GM21367 (cell line): ENCODE measurements at regions not wholly inside any gene's neighbourhood (a gene's known extent, or its start where the extent isn't known, plus 50 kb on each side); places are given as distances from the start of the nearest gene placed in this dataset.

ENCODE experiments used
- ATAC-seq: cut with Tn5 transposase; IDR thresholded peaks from one replicate; pipeline ENCODE4 v1.9.1; 2021; ENCODE audit not compliant: unreplicated experiment

DNA sequence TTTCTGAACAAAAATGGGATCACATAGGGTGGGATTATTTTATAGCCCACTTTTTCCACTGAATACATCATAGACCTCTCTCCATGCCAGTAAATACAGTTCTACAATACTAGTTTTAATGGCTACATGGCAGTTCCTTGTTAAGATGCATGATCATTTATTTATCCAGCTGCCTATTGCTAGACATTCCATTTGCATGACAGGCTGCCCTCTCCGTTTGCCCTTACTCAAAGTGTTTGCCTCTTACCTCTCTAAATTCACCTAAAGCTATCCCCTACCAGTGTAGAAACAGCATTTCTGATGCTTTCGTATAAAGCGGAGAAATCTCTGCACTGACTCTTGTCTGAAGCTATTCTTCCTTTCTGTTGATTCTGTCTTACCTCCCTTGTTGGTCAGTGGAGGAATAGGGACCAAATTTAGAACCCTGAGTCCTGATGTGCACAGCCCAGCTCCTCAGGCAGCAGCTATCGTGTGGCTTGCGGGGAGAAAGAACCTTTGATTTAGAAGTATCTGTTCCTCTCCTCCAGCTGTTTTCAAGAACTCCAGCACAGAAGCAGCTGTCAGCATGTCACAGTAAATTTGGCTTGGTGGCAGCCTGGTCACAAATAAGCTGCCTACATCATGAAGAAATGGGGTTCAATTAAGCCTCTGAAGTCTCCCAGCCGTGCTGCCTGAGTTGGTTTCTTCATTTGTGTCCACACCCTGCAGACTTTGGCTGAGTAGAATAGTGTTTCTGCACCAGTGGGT, 337.3 kb downstream of the PRDM2 start:
- ATAC-seq: no peak

DNA sequence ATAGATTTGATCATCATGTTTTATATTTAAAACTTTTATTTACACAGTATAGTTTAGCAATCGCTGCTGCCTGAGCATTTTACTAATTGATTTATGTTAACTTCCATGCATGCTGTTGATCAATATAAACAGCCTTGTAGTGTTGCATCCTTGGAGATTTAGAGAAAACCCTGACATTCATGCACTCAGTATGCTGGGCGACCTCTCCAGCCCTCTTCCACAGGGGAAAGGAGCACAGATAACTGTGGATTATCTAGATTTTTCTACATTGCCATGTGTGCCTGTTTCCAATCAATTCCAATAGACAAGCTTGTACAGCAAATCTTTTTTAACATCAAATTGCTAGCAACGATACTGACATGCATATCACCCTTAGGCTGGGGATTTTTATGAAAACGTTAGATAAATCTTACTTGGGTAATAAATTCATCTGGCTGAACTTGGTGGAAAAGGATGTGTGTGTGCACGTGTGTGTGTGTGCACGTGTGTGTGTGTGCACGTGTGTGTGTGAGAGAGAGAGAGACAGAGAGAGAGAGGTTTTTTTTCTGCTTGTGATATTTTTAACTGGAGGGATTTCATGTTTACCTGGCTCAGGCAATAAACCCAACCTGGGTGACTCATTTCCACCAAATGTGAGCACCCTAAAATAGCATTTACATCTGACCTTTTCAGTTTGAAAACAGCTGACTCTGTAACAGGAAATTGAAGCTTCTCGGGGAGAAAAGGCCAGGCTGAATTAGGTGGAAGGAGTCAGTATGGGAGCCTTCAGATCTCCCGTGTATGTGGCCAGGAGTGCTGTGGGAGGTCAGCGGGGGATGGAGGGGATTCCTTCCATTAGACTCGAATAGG, 339.8 kb downstream of the PRDM2 start:
- no peak for ATAC-seq

DNA sequence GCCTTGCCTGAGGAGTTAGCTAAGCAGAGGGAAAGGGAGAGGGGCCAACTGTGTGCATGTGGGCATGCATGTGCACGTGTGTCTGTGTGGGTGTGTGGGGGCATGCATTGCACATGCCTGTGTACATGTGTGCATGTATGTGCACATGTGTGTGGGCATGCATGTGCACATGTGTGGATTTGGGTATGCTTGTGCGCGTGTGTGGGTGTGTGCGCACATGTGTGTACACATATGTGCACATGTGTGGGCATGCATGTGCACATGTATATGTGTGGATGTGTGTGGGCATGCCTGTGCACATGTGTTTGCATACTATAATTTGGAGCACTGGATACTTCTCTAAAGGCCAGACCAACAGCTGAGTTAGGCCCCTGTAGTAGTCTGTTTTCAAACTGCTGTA, 350.0 kb downstream of the PRDM2 start:
- ATAC-seq: no peak

DNA sequence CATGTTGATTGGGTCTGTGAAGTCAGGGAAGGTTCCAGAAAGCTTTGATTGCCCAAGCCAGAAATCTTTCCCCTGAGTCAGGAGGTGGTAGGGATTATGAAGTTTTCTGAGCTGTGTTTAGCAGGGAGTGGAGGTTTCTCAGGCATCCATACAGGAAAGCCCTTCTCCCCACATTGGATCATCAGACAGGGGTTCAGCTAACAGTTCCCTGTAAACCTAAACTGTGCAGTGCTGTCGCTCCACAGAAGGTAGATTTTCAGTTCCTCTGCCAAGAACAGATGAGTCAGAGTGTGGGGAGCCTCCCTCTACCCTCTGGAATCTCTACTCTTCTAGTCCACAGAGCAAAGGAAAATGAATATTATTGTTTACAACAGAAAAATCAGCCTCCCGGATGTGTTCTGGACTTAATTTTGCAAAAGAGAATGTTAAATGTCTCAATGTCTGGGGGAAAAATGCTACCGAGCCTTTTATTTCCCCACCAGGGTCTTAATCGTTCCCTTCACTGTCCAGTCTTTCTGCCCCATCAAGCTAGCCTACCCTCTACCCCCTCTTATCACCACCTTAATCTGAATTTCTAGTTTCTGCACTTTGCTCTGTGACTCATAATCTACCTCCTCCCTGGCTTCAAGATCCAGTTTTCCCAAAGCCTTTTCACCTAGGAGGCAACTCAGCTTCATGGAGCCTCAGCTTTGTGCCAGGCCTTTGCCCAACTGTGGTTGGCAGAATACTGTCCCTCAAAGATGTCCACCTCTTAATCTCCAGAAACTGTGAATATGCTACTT, 355.6 kb downstream of the PRDM2 start:
- no peak for ATAC-seq

DNA sequence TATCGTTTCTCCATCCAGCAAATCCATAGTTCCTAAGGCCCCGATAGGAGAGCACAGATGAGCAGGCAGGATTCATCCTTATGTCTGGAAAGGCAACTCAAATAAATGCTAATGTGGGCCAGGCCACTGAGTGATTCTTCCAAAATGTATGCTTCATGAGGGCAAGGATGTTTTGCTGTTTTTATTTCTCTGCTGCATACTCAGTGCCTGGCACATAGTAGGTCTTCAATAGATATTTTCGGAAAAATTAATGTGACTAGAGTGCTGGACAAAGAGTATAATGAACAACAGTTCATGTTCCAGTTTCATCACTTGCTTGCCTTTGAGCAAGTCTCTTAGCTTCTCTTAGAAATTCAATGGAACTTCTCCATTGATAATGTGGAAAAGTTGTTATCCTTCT, 357.7 kb downstream of the PRDM2 start:
- no peak for ATAC-seq

DNA sequence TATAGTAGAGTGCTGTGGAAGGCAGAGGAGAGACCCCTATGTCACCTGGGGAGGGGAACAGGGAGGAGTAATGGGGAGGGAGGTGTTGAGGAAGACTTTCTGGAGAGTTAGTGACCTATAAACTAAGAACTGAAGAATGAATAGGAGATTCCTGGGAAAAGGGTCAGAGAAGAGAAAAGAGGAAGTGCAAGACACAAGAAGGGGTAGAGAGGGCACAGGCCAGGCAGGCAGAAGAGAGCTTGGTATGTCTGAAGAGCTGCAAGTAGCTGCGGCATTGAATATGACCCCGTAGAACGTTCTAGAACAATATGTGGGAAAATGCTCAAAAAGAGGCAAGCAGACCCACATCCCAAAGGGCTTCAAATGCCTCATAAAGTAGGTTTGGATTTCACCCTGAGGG, 361.2 kb downstream of the PRDM2 start:
- ATAC-seq: no peak

DNA sequence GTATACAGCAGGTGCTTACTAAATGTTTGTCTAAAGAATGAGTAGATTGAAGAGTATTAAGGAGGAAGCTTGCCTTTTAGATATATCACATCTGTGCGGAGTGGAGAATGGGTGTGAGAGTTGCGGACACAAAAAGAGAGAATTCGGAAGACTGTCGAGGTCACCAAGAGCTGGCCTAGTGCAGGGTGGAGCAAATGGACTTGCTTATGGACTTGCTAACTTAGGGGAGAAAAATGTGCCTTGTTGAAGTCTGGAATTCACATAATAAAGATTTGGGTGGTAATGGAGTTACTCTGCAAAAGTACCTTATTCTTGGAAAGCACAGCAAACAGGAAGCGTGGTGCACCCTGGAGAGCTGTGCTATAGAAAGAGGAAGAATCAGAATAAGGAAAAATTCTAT, 361.7 kb downstream of the PRDM2 start:
- ATAC-seq: no peak

DNA sequence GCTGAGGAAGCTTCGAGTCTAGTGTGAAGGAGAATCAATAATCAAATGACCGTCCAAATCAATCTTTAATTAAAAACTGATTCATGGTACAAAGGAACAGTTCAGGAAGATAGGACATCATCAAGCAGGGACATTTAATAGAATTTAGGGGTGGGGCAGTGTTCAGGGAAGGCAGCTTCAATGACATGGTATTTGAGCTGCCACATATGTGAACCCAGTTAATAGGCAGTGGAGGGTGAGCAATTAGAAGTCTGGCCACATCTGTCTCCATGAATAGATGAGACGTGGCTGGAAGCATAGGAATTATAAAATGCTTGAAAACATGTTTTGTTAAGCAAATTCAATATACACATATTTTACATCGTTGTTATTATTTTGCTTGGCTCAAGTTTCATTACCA, 362.7 kb downstream of the PRDM2 start:
- ATAC-seq: no peak

DNA sequence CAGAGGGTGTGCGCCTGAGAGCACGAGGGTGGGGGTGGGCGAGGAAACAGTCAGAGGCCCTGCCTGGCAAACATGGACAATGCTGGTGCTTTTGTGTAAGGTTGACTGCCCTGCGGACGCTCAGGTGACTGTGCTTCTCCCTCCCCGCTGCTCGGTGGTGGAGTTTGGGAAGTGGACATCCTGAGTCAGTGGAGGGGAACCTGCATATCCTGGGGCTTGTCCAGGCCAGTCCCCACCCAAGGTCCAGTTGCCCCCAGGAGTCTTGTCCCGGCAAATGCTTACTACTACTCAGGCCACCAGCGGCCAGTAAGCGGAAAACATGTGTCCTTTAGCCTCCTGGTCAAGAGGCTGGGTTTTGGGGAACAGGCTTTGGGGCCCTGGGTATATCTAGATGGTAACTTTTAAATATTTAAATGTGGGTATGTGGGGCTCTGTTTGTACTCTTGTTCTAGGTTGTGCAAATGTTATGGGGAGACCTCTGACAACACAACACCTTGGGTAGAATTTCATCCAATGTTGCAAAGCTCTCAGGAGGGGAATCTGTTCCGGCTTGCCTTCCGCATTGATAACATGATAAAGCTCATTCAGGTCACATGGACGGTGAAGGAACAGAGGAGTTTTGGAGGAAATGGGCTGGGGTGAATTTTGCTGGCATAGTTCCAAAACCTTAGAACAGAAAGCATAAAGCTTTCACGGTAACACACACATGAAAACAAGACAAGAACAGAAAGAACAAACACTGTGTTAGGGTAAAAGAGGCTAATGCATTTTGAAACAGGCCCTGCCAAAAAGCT, 364.9 kb downstream of the PRDM2 start:
- ATAC-seq: no peak

DNA sequence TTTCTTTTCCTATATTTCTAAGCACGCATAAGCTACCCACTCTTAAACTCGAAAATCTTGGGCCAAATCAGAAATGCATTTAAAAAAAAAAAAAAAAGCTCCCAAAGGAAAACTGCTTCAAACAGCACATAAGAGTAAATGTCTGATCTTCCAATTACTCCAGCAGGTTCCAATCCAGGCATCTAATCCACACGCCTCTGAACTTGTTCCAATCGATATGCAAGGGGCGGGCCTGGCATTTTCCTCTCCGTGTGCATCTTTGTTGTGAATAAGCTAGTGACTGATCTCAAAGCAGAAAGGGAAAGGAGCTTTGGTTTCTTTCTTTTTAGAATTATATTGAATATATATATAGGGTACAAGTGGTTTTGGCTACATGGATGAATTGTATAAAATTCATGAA, 365.5 kb downstream of the PRDM2 start:
- ATAC-seq: no peak

DNA sequence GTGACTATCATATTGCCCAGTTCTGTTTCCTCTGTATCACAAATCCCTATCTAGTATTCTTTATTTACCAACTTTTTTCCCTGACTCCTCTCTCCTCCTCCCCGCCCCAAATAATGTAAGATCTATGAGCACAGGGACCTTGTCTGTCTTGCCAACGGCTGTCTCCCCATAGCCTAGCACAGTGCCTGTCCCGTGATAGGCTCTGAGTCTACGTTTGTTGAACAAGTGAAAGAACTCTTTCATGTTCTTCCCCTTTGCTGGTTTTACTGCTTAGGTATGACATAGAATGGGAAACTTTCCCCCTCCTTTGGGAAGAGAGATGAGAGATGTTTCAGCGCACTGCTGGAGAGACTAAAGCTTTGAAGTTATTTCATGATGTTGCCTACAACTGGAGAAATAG, 367.0 kb downstream of the PRDM2 start:
- no peak for ATAC-seq

DNA sequence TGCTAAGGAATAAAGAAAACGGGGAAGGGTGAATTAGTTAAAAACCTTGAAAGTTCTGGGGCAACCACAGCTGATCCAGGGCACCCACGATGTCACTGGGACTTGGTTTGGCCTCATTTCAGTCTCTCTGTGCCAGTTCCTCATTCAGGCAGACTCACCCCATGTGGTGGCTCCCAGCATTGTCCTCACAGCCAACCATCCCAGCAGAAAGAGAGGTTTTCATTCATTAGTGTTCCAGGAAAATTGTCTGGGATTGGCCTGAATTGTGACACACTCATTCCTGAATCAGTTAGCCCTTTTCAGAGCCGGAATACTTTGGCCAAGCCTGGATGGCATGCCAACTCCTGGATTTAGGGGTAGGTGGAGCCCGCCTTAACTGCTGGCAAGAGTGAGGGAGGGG, 367.7 kb downstream of the PRDM2 start:
- ATAC-seq: no peak

DNA sequence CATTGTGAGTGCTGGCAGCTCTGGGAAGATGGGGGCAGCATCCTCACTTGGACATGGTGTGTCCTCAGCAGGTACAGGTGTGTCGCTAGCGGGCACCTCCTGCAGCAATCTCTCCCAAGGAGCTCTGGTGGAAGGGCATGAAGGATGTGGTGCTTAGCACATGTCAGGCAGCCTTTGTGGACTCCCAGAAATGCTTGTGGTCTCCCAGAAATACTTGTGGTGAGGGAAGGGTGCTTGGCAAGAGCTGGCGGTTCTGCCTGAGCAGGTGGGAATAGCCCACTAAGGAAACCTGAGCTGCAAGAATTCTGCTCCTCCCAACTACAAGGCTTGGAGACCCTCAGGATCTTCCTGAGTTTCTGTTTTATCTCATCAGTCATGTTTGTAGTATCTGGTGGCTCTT, 371.6 kb downstream of the PRDM2 start:
- ATAC-seq: no peak

DNA sequence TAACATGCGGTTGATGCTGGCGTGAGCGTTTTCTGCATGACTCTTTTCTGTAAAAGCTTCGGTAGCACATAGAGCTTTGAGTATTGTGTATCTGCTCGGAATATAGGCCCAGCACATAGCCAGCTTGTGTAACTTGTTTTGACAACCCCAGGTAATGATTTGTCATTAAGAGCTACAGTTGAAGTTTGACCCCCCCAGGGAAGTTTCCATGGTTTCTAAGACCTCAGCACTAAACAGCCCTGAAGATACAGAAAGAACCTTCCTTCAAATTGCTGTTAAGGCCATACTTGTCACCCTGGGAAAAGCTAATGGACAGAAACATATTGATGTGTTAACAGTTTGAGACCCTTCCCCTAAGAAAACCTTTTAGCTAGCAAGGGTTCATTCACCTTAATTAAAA, 380.7 kb downstream of the PRDM2 start:
- ATAC-seq: no peak

DNA sequence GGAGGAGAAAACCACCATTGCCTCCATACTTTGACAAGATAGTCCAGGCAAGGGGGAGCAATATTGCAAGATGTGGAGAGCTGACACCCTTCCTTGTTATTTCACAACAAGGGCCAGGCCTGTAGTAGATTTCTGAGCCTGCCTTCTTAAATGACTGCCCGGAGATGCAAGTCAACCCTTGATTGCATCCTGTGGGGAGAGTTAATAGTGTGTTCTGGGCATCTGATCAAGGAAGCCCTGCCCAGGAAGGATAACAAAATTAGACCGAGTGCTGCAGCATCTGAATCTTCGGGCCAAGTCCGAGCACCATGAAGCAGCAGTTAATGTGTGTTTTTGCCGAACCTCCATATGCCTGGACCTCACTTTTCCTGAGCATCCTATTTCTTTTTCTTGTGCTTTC, 382.3 kb downstream of the PRDM2 start:
- ATAC-seq: no peak

DNA sequence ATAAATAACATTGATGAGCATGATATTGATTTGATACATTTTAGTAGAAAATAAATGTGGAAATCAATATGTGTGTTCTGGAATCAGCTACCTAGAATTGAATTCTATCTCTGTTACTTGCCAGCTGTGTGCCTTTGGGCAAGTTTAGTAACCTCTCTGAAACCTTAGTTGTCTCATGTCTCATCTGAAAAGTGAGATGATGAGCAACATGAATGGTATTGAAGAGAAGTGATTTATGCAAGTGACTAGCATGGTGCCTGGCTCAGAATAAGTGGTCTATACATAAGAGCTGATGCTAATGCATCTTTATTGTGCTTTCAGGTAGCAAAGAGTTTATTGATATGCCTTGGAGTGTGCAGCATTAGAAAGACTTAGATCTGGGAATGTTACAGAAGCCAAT, 383.3 kb downstream of the PRDM2 start:
- ATAC-seq: no peak

DNA sequence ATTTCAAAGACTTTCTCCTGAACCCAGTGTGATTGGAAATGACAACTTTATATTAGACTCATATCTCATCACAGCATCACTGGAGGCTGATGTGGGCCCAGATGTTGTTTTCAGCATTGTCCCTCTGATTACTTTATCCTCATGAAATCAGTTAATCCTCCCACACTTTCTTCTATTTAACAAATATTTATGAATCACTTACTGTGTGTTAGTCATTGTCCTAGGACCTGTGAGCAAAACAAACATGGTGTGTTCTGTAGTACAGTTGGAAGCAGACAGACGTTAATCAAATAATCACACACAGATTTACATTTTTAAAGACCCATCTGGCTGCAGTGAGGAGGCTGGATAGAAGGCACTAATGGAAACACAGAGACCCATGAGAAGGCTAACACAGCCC, 383.7 kb downstream of the PRDM2 start:
- ATAC-seq: no peak

DNA sequence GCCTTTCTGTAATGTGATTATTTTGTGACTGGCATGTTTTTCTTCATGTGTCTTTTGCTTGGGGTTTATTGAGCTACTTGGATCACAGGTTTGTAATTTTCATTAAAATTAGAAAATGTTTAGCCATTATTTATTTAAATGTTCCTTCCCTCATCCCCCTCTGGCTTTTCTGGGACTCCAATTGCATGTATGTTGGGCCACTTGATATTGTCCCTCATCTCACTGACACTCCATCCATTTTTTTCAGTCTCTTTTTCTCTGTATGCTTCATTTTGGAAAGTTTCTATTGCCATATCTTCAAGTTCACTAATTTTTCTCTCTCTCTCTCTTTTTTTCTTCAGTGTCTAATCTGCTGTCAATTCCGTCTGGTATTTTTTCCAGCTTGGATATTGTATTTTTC, 390.1 kb downstream of the PRDM2 start:
- ATAC-seq: no peak

DNA sequence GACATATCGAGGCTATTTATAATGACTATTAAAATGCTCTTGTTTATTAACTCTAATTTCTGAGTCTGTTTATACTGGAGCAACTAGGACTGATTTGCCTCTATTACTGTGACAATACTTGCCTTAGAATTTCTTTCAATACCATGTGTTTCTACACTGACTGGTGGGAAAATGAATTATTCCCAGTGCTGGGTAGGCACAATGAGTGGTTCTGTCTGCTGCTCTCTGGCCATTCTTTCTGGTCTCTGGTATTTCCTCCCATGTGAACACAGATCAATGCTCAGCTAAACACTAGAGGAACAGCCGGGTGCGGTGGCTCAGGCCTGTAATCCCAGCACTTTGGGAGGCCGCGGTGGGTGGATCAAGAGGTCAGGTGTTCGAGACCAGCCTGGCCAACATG, 390.5 kb downstream of the PRDM2 start:
- ATAC-seq: no peak

DNA sequence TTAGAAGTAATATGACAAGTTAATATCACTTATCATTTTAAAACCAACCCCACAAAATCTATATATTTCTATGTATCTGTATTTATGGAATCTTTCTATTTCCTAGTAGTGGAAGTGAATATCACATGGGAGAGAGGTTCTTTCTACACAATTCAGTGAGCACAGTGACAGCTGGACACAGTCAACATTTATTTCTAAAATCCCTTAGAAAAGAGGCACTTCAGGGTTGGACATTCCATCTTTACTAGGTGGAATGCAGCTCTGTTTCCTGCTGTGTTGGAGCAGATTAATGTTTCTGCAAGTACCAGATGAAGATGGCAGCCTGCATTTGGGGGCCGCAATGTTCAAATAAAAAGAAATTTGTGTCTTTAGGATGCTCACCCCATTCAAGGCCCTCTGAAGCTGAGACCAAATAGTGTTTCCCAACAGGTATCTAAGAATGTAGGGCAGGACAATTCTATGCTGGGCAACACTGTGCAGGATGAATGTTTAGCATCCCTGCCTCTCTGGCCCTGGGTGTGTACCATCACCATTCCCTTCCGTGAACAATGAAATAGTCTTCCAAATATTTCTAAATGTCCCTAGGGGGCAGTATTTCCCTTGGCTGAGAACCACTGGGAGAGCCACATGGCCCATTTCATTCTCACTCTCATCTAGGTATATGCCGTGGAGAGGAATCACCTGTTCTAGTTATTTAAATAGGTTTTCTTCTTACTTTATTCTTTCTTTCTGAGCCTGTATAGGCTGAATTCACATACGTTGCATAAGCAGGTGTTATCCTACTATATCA, 394.8 kb downstream of the PRDM2 start:
- no peak for ATAC-seq
